ENCODE measurements at regions not wholly inside any gene's neighbourhood (a gene's known extent, or its start where the extent isn't known, plus 50 kb on each side); places are given as distances from the start of the nearest gene placed in this dataset.

- Histone ChIP-seq H3K36me3 (ENCODE audit: control insufficient read depth, insufficient read depth, low read length) (no peaks in the 10 kb centered on the region), H3K27me3 (ENCODE audit: control insufficient read depth, insufficient read depth, low read length) (peaks cover under 1% of the 10 kb centered on the region), H3K4me1 (ENCODE audit: control insufficient read depth, insufficient read depth, low read length) (no peaks in the 10 kb centered on the region), H3K9me3 (ENCODE audit: control insufficient read depth, insufficient read depth, low read length) (no peaks in the 10 kb centered on the region), H3K4me3 (ENCODE audit: low read length) (no peak overlapping the region), H3K27ac (ENCODE audit: low read length) (no peak overlapping the region)
- H3K4me3 Mint-ChIP-seq = no peak overlapping the region
- peaks cover 9 to 16% of the 10 kb centered on the region in 2 donors for H3K27me3 Mint-ChIP-seq (ENCODE audit: low read depth in 2 of 2)
- intact Hi-C loops (cut with micrococcal nuclease) = no loop called here
- no peak overlapping the region for H3K27ac Mint-ChIP-seq
- no peaks in the 10 kb centered on the region for H3K36me3 Mint-ChIP-seq
- TF ChIP-seq CTCF (IDR thresholded peaks at IDR 0.05) = no peak
- H3K9me3 Mint-ChIP-seq = no peaks in the 10 kb centered on the region
- 95% methylated on average over 9 of the region's 9 CpGs for WGBS (ENCODE audit: insufficient coverage)
- DNase-seq (no peak), ATAC-seq (no peak)
- H3K4me1 Mint-ChIP-seq = no peaks in the 10 kb centered on the region
These were observed 289.8 kb downstream of the ICOS start for GRCh38 chr2:204226305-204226880.

DNA sequence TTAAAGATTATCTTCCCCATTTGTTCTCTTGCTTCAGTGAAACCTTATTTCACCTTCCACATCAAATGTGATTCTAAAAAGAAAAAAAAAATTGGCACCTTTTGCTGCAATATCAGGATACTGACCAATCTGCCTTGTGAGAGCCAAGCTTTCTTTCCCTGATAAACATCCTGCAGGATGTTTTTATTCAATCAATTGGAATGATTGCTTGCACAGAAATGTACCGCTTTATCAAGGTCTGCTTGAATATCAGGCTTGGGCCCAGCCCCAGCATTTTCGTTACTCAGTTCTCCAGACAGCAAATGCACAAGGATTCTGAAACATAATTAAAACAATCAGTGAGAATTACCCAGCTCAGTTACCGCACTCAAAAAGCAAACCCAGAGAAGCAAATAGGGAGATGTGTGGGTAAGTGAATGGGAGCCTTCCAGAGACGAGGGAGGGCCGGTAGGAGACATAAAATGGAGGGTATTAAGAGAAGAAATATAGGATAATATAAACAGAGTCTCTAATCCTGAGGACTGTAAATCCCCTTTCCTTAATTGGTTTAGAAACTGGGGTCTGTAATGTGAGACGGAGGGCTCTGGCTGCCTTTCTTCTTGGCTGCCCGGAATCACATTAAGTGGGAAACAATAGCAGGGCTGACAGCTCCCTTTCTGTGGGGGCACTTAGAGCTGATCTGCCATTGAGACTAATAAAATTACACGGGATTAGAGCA is 291.8 kb downstream of the ICOS start:
- Histone ChIP-seq H3K4me1 (ENCODE audit: control insufficient read depth, insufficient read depth, low read length) (no peaks in the 10 kb centered on the region), H3K36me3 (ENCODE audit: control insufficient read depth, insufficient read depth, low read length) (no peaks in the 10 kb centered on the region), H3K27ac (ENCODE audit: low read length) (no peak overlapping the region), H3K4me3 (ENCODE audit: low read length) (no peak overlapping the region), H3K27me3 (ENCODE audit: control insufficient read depth, insufficient read depth, low read length) (peaks cover 2% of the 10 kb centered on the region), H3K9me3 (ENCODE audit: control insufficient read depth, insufficient read depth, low read length) (no peaks in the 10 kb centered on the region)
- DNase-seq (no peak), ATAC-seq (no peak)
- 80% methylated on average over 8 of the region's 8 CpGs for WGBS (ENCODE audit: insufficient coverage)
- peaks cover 11 to 18% of the 10 kb centered on the region in 2 donors for H3K27me3 Mint-ChIP-seq (ENCODE audit: low read depth in 2 of 2)
- H3K27ac Mint-ChIP-seq = no peak overlapping the region
- no peaks in the 10 kb centered on the region for H3K36me3 Mint-ChIP-seq
- TF ChIP-seq CTCF (IDR thresholded peaks at IDR 0.05) = no peak
- intact Hi-C loops (cut with micrococcal nuclease) = no loop called here
- no peak overlapping the region for H3K4me3 Mint-ChIP-seq
- no peaks in the 10 kb centered on the region for H3K4me1 Mint-ChIP-seq
- no peaks in the 10 kb centered on the region for H3K9me3 Mint-ChIP-seq

DNA sequence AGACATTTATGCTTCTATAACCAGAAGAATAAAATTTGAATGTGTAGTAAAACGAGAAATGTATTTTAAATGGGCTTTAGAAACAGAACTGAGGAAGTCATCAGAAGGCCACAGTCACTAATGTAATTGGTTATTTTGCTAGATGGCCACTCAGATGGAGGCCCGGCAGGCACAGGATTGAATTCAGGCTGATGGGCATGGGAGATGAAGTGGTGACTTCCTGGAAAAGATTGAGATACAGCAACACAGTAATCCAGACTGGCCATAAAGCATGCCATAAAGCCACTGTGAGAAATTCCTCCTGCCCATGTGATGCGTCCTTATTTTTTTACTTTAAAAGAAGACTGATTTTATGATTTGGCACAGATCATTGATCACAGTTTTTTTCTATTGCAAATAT is 297.7 kb downstream of the ICOS start:
- H3K36me3 ChIP-seq (ENCODE audit: control insufficient read depth, insufficient read depth, low read length) = no peaks in the 10 kb centered on the region

More for the DNA sequence above, 297.7 kb downstream of the ICOS start:
- intact Hi-C loops (cut with micrococcal nuclease) = no loop called here
- Mint-ChIP-seq H3K4me1 (no peaks in the 10 kb centered on the region), H3K27me3 (ENCODE audit: low read depth in 2 of 2) (peaks cover 12 to 30% of the 10 kb centered on the region in 2 donors), H3K27ac (no peak overlapping the region), H3K9me3 (no peaks in the 10 kb centered on the region), H3K4me3 (no peak overlapping the region), H3K36me3 (no peaks in the 10 kb centered on the region)
- Histone ChIP-seq H3K27me3 (ENCODE audit: control insufficient read depth, insufficient read depth, low read length) (peaks cover 2% of the 10 kb centered on the region), H3K27ac (ENCODE audit: low read length) (no peak overlapping the region), H3K4me1 (ENCODE audit: control insufficient read depth, insufficient read depth, low read length) (no peaks in the 10 kb centered on the region), H3K4me3 (ENCODE audit: low read length) (no peak overlapping the region), H3K9me3 (ENCODE audit: control insufficient read depth, insufficient read depth, low read length) (no peaks in the 10 kb centered on the region)
- no peak for DNase-seq
- 87% methylated on average over 3 of the region's 3 CpGs for WGBS (ENCODE audit: insufficient coverage)
- TF ChIP-seq CTCF (IDR thresholded peaks at IDR 0.05) = no peak
- no peak for ATAC-seq
